Stimulated activated effector memory CD8-positive, alpha-beta T cell treated with anti-CD3 and anti-CD28 coated beads, Interleukin-12 subunit alpha, Interleukin-12 subunit beta, amount 100 ng/mL, for 72 hours (primary cell): ENCODE measurements at regions not wholly inside any gene's neighbourhood (a gene's known extent, or its start where the extent isn't known, plus 50 kb on each side); places are given as distances from the start of the nearest gene placed in this dataset.

Experiments
- ATAC-seq: fragments of 150-1000 bp; cut with Tn5 transposase; 2 replicates; pipeline ENCODE4 v1.10.0; 2021
- DNase-seq, 2 donors: peaks; one replicate each; pipeline ENCODE4 v3.0.0; 2021 to 2022; ENCODE audit warnings: low spot score in 2 of 2
- H3K27ac Mint-ChIP-seq: one replicate; pipeline ENCODE4 v1.8.0; 2022; ENCODE audit warnings: mild to moderate bottlenecking, mixed read lengths
- H3K36me3 Mint-ChIP-seq: one replicate; pipeline ENCODE4 v1.8.0; 2022; ENCODE audit warnings: mild to moderate bottlenecking, mixed read lengths
- H3K4me1 Mint-ChIP-seq: one replicate; pipeline ENCODE4 v1.8.0; 2022; ENCODE audit warnings: mixed read lengths
- H3K4me3 Mint-ChIP-seq: one replicate; pipeline ENCODE4 v1.8.0; 2022; ENCODE audit warnings: mild to moderate bottlenecking, mixed read lengths
- H3K9me3 Mint-ChIP-seq: one replicate; pipeline ENCODE4 v1.8.0; 2022; ENCODE audit warnings: mixed read lengths

- no peak for ATAC-seq
- H3K4me3 Mint-ChIP-seq = no peak overlapping the region
- no peak overlapping the region for H3K27ac Mint-ChIP-seq
- no peaks in the 10 kb centered on the region for H3K4me1 Mint-ChIP-seq
- DNase-seq = no peak
- H3K36me3 Mint-ChIP-seq = no peaks in the 10 kb centered on the region
- peaks cover 6% of the 10 kb centered on the region for H3K9me3 Mint-ChIP-seq
Measured at GRCh38 chr6:92763274-92763584, 656.1 kb downstream of the EPHA7 start.

DNA sequence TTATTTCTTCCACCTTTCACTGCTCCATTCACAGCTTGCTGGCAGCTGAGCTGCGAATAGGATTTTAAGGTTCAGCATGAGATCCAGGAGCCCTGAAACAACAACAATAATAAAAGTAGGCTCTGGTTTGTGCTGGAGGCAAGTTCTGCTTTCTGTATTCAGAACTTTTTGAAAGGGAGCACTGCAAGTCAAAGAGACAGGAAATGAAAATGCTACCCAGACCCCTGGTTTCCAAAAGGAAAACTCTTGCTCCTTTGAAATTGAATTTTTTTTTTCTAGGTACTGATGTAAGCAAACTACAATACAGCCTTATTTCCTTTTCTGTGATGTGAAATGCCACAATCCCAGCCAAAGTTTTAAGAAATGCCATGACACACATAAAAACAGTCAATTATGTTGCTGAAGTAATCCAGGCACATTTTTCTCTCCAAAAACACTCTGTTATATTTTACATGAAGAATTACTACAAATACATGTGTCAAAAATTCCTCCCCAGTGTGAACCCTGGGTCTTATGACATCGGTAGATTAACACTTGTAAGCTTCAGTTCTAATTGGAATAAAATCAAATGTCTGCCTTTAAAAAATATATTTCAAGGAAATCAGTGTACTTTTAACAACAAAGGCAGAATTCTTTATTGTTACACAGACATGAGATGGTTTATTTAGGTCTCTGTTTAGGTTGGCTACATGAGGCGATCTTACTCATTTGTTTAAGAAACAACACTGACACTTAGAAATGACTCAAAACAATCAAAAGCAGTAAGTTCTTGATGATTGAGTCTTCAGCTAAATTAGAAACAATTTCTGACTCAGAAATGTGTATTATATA is 656.7 kb downstream of the EPHA7 start:
- no peaks in the 10 kb centered on the region for H3K36me3 Mint-ChIP-seq
- no peak overlapping the region for H3K27ac Mint-ChIP-seq
- peaks cover 6% of the 10 kb centered on the region for H3K9me3 Mint-ChIP-seq
- no peaks in the 10 kb centered on the region for H3K4me1 Mint-ChIP-seq
- ATAC-seq (no peak), DNase-seq (no peak)
- H3K4me3 Mint-ChIP-seq = no peak overlapping the region

GRCh38 chr6:92759178-92759577 is 660.2 kb downstream of the EPHA7 start:
- no peak for DNase-seq

GRCh38 chr6:92757925-92758324 is 661.4 kb downstream of the EPHA7 start:
- no peak for ATAC-seq
- Mint-ChIP-seq H3K27ac (no peak overlapping the region), H3K4me3 (no peak overlapping the region), H3K36me3 (no peaks in the 10 kb centered on the region), H3K4me1 (no peaks in the 10 kb centered on the region), H3K9me3 (peaks cover 7% of the 10 kb centered on the region)
- DNase-seq = no peak

More at GRCh38 chr6:92759178-92759577, 660.2 kb downstream of the EPHA7 start:
- no peak overlapping the region for H3K4me3 Mint-ChIP-seq
- no peak for ATAC-seq
- peaks cover 7% of the 10 kb centered on the region for H3K9me3 Mint-ChIP-seq
- no peaks in the 10 kb centered on the region for H3K4me1 Mint-ChIP-seq
- no peaks in the 10 kb centered on the region for H3K36me3 Mint-ChIP-seq
- H3K27ac Mint-ChIP-seq = no peak overlapping the region

DNA sequence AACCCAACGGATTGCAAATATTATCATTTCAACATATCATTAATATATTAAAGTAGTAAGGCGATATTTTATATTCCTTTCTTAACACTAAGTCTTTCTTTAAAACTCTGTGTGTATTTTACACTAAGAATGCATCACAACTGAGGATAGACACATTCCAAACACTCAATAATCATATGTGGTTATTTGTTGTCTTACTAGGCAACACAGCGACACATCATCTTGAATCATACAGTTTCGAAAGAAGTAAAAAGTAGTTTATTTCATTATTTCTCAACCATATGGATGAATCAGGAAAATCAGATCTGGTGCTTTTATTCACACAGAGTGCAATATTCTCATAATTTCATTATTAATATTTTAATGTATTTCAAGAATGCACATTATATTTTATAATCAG is 662.4 kb downstream of the EPHA7 start:
- H3K36me3 Mint-ChIP-seq = no peaks in the 10 kb centered on the region
- H3K27ac Mint-ChIP-seq = no peak overlapping the region
- peaks cover 13% of the 10 kb centered on the region for H3K9me3 Mint-ChIP-seq
- DNase-seq = no peak
- H3K4me3 Mint-ChIP-seq = no peak overlapping the region
- no peaks in the 10 kb centered on the region for H3K4me1 Mint-ChIP-seq
- no peak for ATAC-seq

DNA sequence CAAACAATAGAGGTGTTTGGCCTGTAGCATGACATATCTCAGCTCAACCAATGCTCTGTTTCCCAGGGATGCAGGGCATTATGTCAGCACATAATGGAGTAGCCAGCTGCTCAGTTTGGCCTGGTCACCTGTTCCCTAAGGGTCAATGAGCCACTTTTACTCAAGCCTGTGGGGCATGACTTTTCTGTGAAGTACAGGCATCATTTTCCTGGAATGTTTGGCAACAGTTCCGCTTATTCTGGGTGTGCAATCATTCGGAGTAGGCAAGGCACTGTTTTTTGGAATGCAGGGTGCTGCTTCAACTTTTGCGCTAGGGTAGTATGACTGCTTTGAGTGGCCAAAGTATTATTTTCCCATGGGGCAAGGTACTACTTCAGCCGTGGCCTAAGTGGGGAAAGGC is 665.4 kb downstream of the EPHA7 start:
- DNase-seq (no peak), ATAC-seq (no peak)
- Mint-ChIP-seq H3K4me1 (no peaks in the 10 kb centered on the region), H3K27ac (no peak overlapping the region), H3K9me3 (peaks cover 15% of the 10 kb centered on the region), H3K36me3 (no peaks in the 10 kb centered on the region), H3K4me3 (no peak overlapping the region)

DNA sequence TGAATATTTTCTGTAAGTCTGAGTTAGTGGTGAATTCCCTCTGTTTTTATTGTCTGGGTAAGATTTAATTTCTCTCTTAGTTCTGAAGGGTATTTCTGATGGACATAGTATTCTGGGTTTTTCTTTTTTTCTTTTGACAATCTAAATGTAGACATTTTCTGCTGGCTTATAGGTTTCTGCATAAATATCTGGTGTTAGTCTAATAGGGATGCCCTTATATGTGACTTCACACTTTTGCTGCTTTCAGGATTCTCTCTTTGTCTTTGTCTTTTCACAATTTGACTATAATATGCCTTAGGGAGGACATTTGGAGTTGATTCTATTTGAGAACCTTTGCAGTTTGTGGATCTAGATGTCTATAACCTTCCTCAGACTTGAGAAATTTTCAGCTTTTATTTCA is 667.2 kb downstream of the EPHA7 start:
- ATAC-seq = no peak
- H3K27ac Mint-ChIP-seq = no peak overlapping the region
- no peak overlapping the region for H3K4me3 Mint-ChIP-seq
- peaks cover 14% of the 10 kb centered on the region for H3K9me3 Mint-ChIP-seq
- DNase-seq = no peak
- H3K4me1 Mint-ChIP-seq = no peaks in the 10 kb centered on the region
- no peaks in the 10 kb centered on the region for H3K36me3 Mint-ChIP-seq

- no peak for ATAC-seq
- Mint-ChIP-seq H3K27ac (no peak overlapping the region), H3K36me3 (no peaks in the 10 kb centered on the region), H3K4me1 (no peaks in the 10 kb centered on the region), H3K9me3 (peaks cover 23% of the 10 kb centered on the region), H3K4me3 (no peak overlapping the region)
- DNase-seq = no peak
Measured at GRCh38 chr6:92748131-92748530, 671.2 kb downstream of the EPHA7 start.

GRCh38 chr6:92737983-92738382 is 681.4 kb downstream of the EPHA7 start:
- no peak overlapping the region for H3K27ac Mint-ChIP-seq
- H3K36me3 Mint-ChIP-seq = no peaks in the 10 kb centered on the region
- ATAC-seq = no peak
- H3K4me3 Mint-ChIP-seq = no peak overlapping the region
- no peak for DNase-seq
- peaks cover 6% of the 10 kb centered on the region for H3K9me3 Mint-ChIP-seq
- no peaks in the 10 kb centered on the region for H3K4me1 Mint-ChIP-seq

DNA sequence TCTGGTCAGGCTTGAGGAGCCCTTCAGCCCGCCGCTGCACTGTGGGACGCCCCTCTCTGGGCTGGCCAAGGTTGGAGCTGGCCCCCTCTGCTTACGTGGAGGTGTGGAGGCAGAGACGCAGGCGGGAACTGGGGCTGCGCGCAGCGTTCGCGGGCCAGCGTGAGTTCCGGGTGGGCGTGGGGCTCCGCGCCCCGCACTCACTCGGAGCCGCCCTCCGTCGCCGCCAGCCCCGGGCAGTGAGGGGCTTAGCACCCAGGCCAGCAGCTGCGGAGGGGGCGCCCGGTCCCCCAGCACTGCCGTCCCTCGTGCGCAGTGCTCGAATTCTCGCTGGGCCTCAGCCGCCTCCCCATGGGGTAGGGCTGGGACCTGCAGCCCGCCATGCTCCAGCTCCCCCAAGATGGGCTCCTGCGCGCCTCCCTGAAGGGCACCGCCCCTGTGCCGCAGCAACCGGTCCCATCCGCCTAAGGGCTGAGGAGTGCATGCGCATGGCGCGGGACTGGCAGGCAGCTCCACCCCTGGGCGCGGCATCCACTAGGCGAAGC is 695.9 kb downstream of the EPHA7 start:
- Mint-ChIP-seq H3K36me3 (no peaks in the 10 kb centered on the region), H3K4me1 (no peaks in the 10 kb centered on the region), H3K4me3 (no peak overlapping the region), H3K27ac (no peak overlapping the region), H3K9me3 (peaks cover 9% of the 10 kb centered on the region)
- ATAC-seq = peak; percentile 70
- DNase-seq = no peak

GRCh38 chr6:92719773-92720172 is 699.6 kb downstream of the EPHA7 start:
- H3K36me3 Mint-ChIP-seq = no peaks in the 10 kb centered on the region
- H3K4me1 Mint-ChIP-seq = no peaks in the 10 kb centered on the region

GRCh38 chr6:92716638-92717037 is 702.7 kb downstream of the EPHA7 start:
- H3K4me1 Mint-ChIP-seq = no peaks in the 10 kb centered on the region
- H3K4me3 Mint-ChIP-seq = no peak overlapping the region
- H3K27ac Mint-ChIP-seq = no peak overlapping the region
- DNase-seq (no peak), ATAC-seq (no peak)
- H3K9me3 Mint-ChIP-seq = peaks cover 9% of the 10 kb centered on the region
- H3K36me3 Mint-ChIP-seq = no peaks in the 10 kb centered on the region

More at GRCh38 chr6:92719773-92720172, 699.6 kb downstream of the EPHA7 start:
- peaks cover 8% of the 10 kb centered on the region for H3K9me3 Mint-ChIP-seq
- H3K27ac Mint-ChIP-seq = no peak overlapping the region
- ATAC-seq (no peak), DNase-seq (no peak)
- no peak overlapping the region for H3K4me3 Mint-ChIP-seq

DNA sequence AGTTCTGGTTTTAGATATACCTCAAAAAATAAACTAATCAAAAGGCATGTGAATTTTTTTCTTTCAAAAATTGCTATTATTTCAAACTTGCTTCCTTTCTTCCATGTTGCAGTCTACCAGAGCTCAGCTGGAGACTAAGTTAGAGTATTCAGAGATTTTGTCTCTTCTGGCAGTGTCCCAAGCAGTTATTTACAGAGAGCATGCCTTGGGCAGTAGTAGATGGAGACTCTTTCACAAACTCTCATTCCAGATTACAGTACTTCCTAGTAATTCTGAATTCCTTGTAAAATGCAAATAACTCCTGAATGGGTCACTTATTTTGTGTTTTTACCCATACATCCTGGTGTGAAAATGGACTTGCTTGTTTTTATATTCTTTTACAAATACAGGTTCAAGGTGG is 703.4 kb downstream of the EPHA7 start:
- DNase-seq = no peak
- no peak overlapping the region for H3K4me3 Mint-ChIP-seq

DNA sequence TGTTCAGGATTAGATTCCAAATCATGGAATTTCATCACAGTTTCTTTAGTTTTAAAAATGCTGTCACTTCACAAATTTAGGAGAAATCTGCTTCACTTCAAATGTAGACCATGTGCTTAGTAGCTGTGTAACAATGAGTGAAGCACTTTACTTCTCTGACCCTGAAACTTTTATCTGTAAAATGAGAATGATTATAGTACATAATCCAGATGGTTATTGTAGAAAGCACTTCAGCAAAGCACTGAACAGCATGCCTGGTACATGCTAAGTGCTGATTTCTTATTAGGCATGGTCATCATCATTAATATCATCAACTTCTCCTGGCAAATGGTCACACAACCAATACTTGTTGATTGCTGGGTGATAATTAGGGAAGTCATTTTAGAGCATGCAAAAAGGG is 705.0 kb downstream of the EPHA7 start:
- Mint-ChIP-seq H3K4me3 (no peak overlapping the region), H3K4me1 (no peaks in the 10 kb centered on the region), H3K27ac (no peak overlapping the region), H3K9me3 (peaks cover 13% of the 10 kb centered on the region), H3K36me3 (no peaks in the 10 kb centered on the region)
- DNase-seq = no peak
- ATAC-seq = no peak

More for the DNA sequence above, 703.4 kb downstream of the EPHA7 start:
- ATAC-seq = no peak
- Mint-ChIP-seq H3K27ac (no peak overlapping the region), H3K9me3 (peaks cover 10% of the 10 kb centered on the region), H3K4me1 (no peaks in the 10 kb centered on the region), H3K36me3 (no peaks in the 10 kb centered on the region)

DNA sequence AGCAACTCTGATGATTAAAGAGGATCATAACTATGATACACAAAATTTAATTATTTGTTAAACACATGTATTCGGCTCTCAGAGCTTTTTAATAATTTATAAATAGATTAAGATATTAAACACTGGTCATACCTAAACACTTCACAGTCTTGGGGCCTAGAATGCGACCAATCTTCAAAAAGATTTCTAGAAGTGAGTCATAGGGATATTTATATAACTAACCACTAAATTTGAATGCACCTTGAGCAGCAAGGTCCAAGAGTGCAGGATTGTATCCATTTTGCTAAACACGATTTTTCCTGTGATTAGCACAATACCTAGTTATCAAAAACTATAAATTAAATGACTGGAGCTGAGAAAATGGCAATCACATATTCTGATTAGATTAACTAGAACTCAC is 709.3 kb downstream of the EPHA7 start:
- H3K4me1 Mint-ChIP-seq = no peaks in the 10 kb centered on the region
- no peaks in the 10 kb centered on the region for H3K36me3 Mint-ChIP-seq
- H3K9me3 Mint-ChIP-seq = peaks cover 15% of the 10 kb centered on the region
- no peak overlapping the region for H3K27ac Mint-ChIP-seq
- DNase-seq (no peak), ATAC-seq (no peak)
- H3K4me3 Mint-ChIP-seq = no peak overlapping the region

DNA sequence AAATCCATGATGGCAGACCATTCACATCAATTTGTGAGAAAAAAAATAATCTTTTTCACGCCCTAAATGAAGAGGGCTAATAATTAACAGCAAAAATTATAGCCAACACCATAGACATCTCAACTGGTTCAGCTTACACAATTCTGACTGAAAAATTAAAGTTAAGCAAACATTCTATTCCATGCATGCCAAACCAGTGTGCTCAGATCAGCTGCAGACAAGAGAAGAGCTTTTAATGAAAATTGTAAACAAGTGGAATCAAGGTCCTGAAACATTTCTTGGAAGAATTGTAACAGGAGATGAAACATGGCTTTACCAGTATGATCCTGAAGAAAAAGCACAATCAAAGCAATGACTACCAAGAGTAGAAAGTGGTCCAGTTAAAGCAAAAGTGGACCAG is 710.4 kb downstream of the EPHA7 start:
- DNase-seq (no peak), ATAC-seq (no peak)
- no peaks in the 10 kb centered on the region for H3K4me1 Mint-ChIP-seq
- H3K4me3 Mint-ChIP-seq = no peak overlapping the region
- H3K27ac Mint-ChIP-seq = no peak overlapping the region
- peaks cover 18% of the 10 kb centered on the region for H3K9me3 Mint-ChIP-seq
- no peaks in the 10 kb centered on the region for H3K36me3 Mint-ChIP-seq
